RPMI8226 (cell line): ENCODE measurements at regions not wholly inside any gene's neighbourhood (a gene's known extent, or its start where the extent isn't known, plus 50 kb on each side); places are given as distances from the start of the nearest gene placed in this dataset.
"Not testable (repeated sequence)": the region's sequence is repeated elsewhere in the genome, so short reads cannot be mapped to it uniquely, and the experiment has no call there.

ENCODE experiments used
- DNase-seq: peaks from one replicate; pipeline ENCODE4 v3.0.0-alpha.2; 2015

DNA sequence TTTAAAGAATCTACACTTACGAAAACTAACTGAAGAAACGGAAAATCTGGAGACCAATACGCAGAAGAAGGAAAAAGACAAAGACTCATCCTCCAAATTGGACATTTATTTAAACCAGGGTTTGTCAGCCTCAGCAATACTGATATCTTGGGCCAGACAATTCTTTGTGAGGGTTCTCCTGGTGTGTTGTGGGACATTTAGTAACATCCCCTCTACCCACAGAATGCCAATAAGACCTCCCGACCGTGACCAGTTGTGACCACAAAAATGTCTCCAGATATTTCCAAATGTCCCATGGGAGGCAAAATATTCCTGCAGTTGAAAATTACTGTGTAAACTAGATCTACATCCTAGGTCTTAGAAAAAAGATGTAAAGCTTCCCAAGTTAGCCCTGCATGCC is 50.3 kb upstream of the ZSCAN2 start:
- DNase-seq = not testable (repeated sequence)
